HG03280 (cell line): ENCODE measurements at regions not wholly inside any gene's neighbourhood (a gene's known extent, or its start where the extent isn't known, plus 50 kb on each side); places are given as distances from the start of the nearest gene placed in this dataset.
"Not testable (repeated sequence)": the region's sequence is repeated elsewhere in the genome, so short reads cannot be mapped to it uniquely, and the experiment has no call there.

ENCODE experiments used
- ATAC-seq: cut with Tn5 transposase; IDR thresholded peaks from one replicate; pipeline ENCODE4 v1.9.1; 2021; ENCODE audit warnings: mild to moderate bottlenecking, moderate library complexity; ENCODE audit not compliant: unreplicated experiment

GRCh38 chr6:134537765-134538164, 219.9 kb upstream of the SGK1 start:
- not testable (repeated sequence) for ATAC-seq

GRCh38 chr6:134537146-134537555, 219.2 kb upstream of the SGK1 start:
- no peak for ATAC-seq

GRCh38 chr6:134535831-134536230, 217.9 kb upstream of the SGK1 start:
- no peak for ATAC-seq

GRCh38 chr6:134534708-134535149, 216.8 kb upstream of the SGK1 start:
- no peak for ATAC-seq

GRCh38 chr6:134533991-134534390, 216.1 kb upstream of the SGK1 start:
- ATAC-seq, result no peak

- no peak for ATAC-seq
These were observed 215.0 kb upstream of the SGK1 start for GRCh38 chr6:134532694-134533624.

GRCh38 chr6:134531611-134532010, 213.7 kb upstream of the SGK1 start:
- no peak for ATAC-seq

GRCh38 chr6:134531188-134531551, 213.3 kb upstream of the SGK1 start:
- ATAC-seq, result no peak

GRCh38 chr6:134529921-134530320, 212.0 kb upstream of the SGK1 start:
- no peak for ATAC-seq

- ATAC-seq, result no peak
These were observed 211.4 kb upstream of the SGK1 start for GRCh38 chr6:134529305-134529704.

- no peak for ATAC-seq
These were observed 209.3 kb upstream of the SGK1 start for GRCh38 chr6:134527108-134527787.

GRCh38 chr6:134525190-134525868, 207.4 kb upstream of the SGK1 start:
- ATAC-seq, result no peak

GRCh38 chr6:134523903-134524650, 206.2 kb upstream of the SGK1 start:
- no peak for ATAC-seq

GRCh38 chr6:134523051-134523450, 205.1 kb upstream of the SGK1 start:
- no peak for ATAC-seq

GRCh38 chr6:134521116-134521501, 203.2 kb upstream of the SGK1 start:
- ATAC-seq, result no peak

- no peak for ATAC-seq
These were observed 202.5 kb upstream of the SGK1 start for GRCh38 chr6:134520181-134521115.

- no peak for ATAC-seq
These were observed 201.6 kb upstream of the SGK1 start for GRCh38 chr6:134519465-134519864.

- no peak for ATAC-seq
These were observed 200.0 kb upstream of the SGK1 start for GRCh38 chr6:134517868-134518267.

- ATAC-seq, result no peak
These were observed 199.3 kb upstream of the SGK1 start for GRCh38 chr6:134517145-134517658.

GRCh38 chr6:134516582-134516981, 198.7 kb upstream of the SGK1 start:
- ATAC-seq, result no peak
